Type B pancreatic cell (in vitro differentiated cells): ENCODE measurements at regions not wholly inside any gene's neighbourhood (a gene's known extent, or its start where the extent isn't known, plus 50 kb on each side); places are given as distances from the start of the nearest gene placed in this dataset.

Experiments used
- DNase-seq: peaks from one replicate; pipeline ENCODE4 v3.0.0; 2021; ENCODE audit warnings: mixed read lengths; ENCODE audit not compliant: unreplicated experiment; ENCODE audit errors: extremely low spot score
- H3K27ac Mint-ChIP-seq: 2 replicates; pipeline ENCODE4 v1.8.0; 2021; ENCODE audit warnings: mild to moderate bottlenecking, mixed read lengths
- H3K27me3 Mint-ChIP-seq: 2 replicates; pipeline ENCODE4 v1.8.0; 2021; ENCODE audit warnings: mixed read lengths
- H3K36me3 Mint-ChIP-seq: 2 replicates; pipeline ENCODE4 v1.8.0; 2021; ENCODE audit warnings: mixed read lengths
- H3K4me1 Mint-ChIP-seq: one replicate; pipeline ENCODE4 v1.8.0; 2021; ENCODE audit warnings: mixed read lengths; ENCODE audit not compliant: unreplicated experiment
- H3K4me3 Mint-ChIP-seq: 2 replicates; pipeline ENCODE4 v1.8.0; 2021; ENCODE audit warnings: mild to moderate bottlenecking, mixed read lengths
- H3K9me3 Mint-ChIP-seq: 2 replicates; pipeline ENCODE4 v1.8.0; 2021; ENCODE audit warnings: mixed read lengths
- CTCF ChIP-seq: fragments of 200-600 bp; sonication (generic); conservative IDR thresholded peaks from 2 replicates; pipeline ENCODE4 v1.5.0; 2021; ENCODE audit warnings: antibody characterized with exemption, mild to moderate bottlenecking

DNA sequence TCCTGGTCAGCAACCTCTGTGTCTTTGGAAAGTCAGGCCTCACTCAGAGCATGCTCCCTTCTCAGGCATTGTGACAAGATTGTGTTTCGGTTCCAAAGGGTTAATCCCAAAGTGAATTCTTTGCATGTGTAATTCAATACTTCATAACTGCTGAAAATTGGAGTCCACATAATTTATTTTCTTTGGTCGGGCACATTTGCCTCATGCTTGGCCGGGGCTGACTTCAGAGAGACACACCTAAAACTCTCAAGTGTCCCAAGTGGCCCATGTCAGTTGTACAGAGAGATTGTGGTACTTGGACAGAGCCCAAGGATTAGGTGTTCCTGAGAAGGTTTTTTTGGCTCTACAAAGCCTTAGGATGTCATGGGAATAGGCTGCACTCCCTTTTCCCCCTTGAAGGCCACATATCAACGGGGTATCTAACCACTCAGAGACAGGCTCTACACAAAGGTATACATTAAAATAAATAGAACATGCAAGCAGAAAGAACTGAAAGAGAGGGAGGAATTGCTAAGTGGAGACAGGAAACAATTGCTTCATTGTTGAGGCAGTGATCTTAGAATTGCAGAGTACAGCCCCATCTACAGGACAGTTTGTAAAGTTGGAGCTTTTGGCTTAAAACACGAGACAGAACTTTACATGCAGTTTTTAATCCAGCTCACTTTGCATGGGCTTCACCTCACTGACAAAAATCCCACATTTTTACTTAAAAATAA, 1232.3 kb upstream of the ZEB2 start:
- H3K4me3 Mint-ChIP-seq: peak overlapping the region; percentile 29
- no peak for DNase-seq
- H3K27me3 Mint-ChIP-seq: peaks cover 5% of the 10 kb centered on the region
- H3K4me1 Mint-ChIP-seq: peaks cover 31% of the 10 kb centered on the region
- H3K36me3 Mint-ChIP-seq: no peaks in the 10 kb centered on the region
- H3K9me3 Mint-ChIP-seq: no peaks in the 10 kb centered on the region
- H3K27ac Mint-ChIP-seq: no peak overlapping the region
- peak; percentile 87 for TF ChIP-seq CTCF

DNA sequence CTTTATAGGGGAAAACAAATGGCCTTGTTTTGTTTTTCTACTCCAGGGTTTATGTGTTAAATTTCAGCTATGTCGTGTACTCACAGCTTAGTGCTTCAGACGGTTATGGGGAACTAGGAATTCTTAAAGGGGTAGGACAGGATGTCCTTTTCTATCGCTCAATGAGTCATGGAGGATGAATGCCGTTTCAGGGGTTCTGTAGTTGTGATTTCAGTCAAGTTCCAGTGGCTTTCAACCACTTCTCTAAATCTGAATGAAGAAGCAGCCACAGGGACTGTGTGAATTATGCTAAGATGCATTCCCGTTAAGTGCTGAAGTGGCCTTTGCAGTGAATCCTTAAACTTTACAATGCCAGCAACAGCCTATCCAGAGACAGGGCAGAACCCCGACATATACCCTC, 1231.7 kb upstream of the ZEB2 start:
- TF ChIP-seq CTCF: no peak
- no peak for DNase-seq
- Mint-ChIP-seq H3K27me3 (peaks cover 5% of the 10 kb centered on the region), H3K4me1 (peaks cover 31% of the 10 kb centered on the region), H3K27ac (no peak overlapping the region), H3K36me3 (no peaks in the 10 kb centered on the region), H3K4me3 (no peak overlapping the region), H3K9me3 (no peaks in the 10 kb centered on the region)

GRCh38 chr2:145751155-145751554, 1231.2 kb upstream of the ZEB2 start:
- DNase-seq: no peak
- Mint-ChIP-seq H3K9me3 (no peaks in the 10 kb centered on the region), H3K4me1 (peaks cover 31% of the 10 kb centered on the region), H3K27me3 (peaks cover 5% of the 10 kb centered on the region), H3K36me3 (no peaks in the 10 kb centered on the region), H3K27ac (no peak overlapping the region), H3K4me3 (no peak overlapping the region)
- no peak for TF ChIP-seq CTCF

DNA sequence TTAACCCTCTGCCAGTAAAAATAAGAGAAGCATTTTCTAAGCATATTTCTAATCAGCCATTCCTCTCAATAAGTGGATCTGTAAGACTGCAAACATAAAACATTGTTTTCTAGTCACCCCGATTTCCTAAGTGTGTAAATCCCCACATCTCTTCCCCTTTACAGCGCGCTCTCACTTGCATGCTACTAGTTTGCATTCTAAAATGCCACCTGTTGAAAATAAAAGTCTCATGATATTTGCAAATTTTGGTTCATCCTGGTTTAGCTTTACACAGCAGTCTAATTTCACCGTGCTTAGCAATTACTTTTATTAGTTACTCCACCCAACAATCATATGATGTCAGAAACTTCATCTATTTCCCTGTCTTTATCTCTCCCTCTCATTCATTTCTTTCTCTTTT, 1230.7 kb upstream of the ZEB2 start:
- Mint-ChIP-seq H3K9me3 (no peaks in the 10 kb centered on the region), H3K27ac (no peak overlapping the region), H3K36me3 (no peaks in the 10 kb centered on the region), H3K4me3 (no peak overlapping the region), H3K27me3 (peaks cover 5% of the 10 kb centered on the region), H3K4me1 (peaks cover 31% of the 10 kb centered on the region)
- no peak for TF ChIP-seq CTCF
- no peak for DNase-seq

GRCh38 chr2:145750144-145750543, 1230.2 kb upstream of the ZEB2 start:
- Mint-ChIP-seq H3K4me1 (peaks cover 32% of the 10 kb centered on the region), H3K4me3 (no peak overlapping the region), H3K9me3 (peaks cover under 1% of the 10 kb centered on the region), H3K27me3 (peaks cover 5% of the 10 kb centered on the region), H3K36me3 (no peaks in the 10 kb centered on the region), H3K27ac (no peak overlapping the region)
- no peak for DNase-seq
- TF ChIP-seq CTCF: no peak

GRCh38 chr2:145749556-145749955, 1229.6 kb upstream of the ZEB2 start:
- Mint-ChIP-seq H3K9me3 (peaks cover 6% of the 10 kb centered on the region), H3K36me3 (no peaks in the 10 kb centered on the region), H3K4me1 (peaks cover 35% of the 10 kb centered on the region), H3K4me3 (no peak overlapping the region), H3K27me3 (peaks cover 8% of the 10 kb centered on the region), H3K27ac (no peak overlapping the region)
- no peak for TF ChIP-seq CTCF
- DNase-seq: no peak
